DOHH2 (cell line): ENCODE measurements at regions not wholly inside any gene's neighbourhood (a gene's known extent, or its start where the extent isn't known, plus 50 kb on each side); places are given as distances from the start of the nearest gene placed in this dataset.

Source experiments
- H3F3A ChIP-seq: fragments of 200-600 bp; sonication (generic), shearing (Covaris generic); 2 replicates; pipeline ENCODE4 v1.6.0; 2016; ENCODE audit warnings: antibody characterized with exemption, mild to moderate bottlenecking; ENCODE audit not compliant: control insufficient read depth, insufficient read depth
- H3K27ac ChIP-seq: fragments of 200-600 bp; sonication (generic); 2 replicates; pipeline ENCODE4 v1.5.1; 2014; ENCODE audit warnings: low read depth, mild to moderate bottlenecking, low read length, moderate library complexity
- H3K27me3 ChIP-seq: fragments of 200-600 bp; sonication (generic); 2 replicates; pipeline ENCODE4 v1.6.1; 2014; ENCODE audit warnings: mild to moderate bottlenecking, low read length, mixed read lengths; ENCODE audit not compliant: control insufficient read depth
- H3K36me3 ChIP-seq: fragments of 200-600 bp; sonication (generic); 2 replicates; pipeline ENCODE4 v1.6.1; 2014; ENCODE audit warnings: mild to moderate bottlenecking, low read length, moderate library complexity, mixed read lengths; ENCODE audit not compliant: control insufficient read depth
- H3K4me1 ChIP-seq: fragments of 200-600 bp; sonication (generic); 2 replicates; pipeline ENCODE4 v1.6.1; 2014; ENCODE audit warnings: mild to moderate bottlenecking, low read length, mixed read lengths; ENCODE audit not compliant: control insufficient read depth
- H3K4me2 ChIP-seq: fragments of 200-600 bp; sonication (generic); 2 replicates; pipeline ENCODE4 v1.6.0; 2014; ENCODE audit warnings: mild to moderate bottlenecking, low read length, moderate library complexity
- H3K4me3 ChIP-seq: fragments of 200-600 bp; sonication (generic); 2 replicates; pipeline ENCODE4 v1.5.1; 2014; ENCODE audit warnings: mild to moderate bottlenecking, low read length, mixed read lengths
- H3K79me2 ChIP-seq: fragments of 200-600 bp; sonication (generic); 2 replicates; pipeline ENCODE4 v1.6.1; 2014; ENCODE audit warnings: mild to moderate bottlenecking, low read length, mixed read lengths; ENCODE audit not compliant: control insufficient read depth
- H3K9me2 ChIP-seq: fragments of 200-600 bp; sonication (generic); replicated peaks from 2 replicates; pipeline ENCODE4 v1.6.1; 2014; ENCODE audit warnings: mild to moderate bottlenecking, low read length, mixed read lengths; ENCODE audit not compliant: control insufficient read depth
- H3K9me3 ChIP-seq: fragments of 200-600 bp; sonication (generic); 2 replicates; pipeline ENCODE4 v1.6.1; 2014; ENCODE audit warnings: antibody characterized with exemption, low read length, mixed read lengths; ENCODE audit not compliant: control insufficient read depth, insufficient read depth
- H4K20me1 ChIP-seq: fragments of 200-600 bp; sonication (generic); 2 replicates; pipeline ENCODE4 v1.6.0; 2014; ENCODE audit warnings: low read depth, mild to moderate bottlenecking, antibody characterized with exemption, low read length, moderate library complexity; ENCODE audit not compliant: control insufficient read depth, insufficient read depth
- CTCF ChIP-seq: fragments of 200-600 bp; sonication (generic); IDR thresholded peaks from one replicate; pipeline ENCODE4 v1.5.1; 2014; ENCODE audit warnings: antibody characterized with exemption, mild to moderate bottlenecking, low read depth, low read length; ENCODE audit not compliant: poor library complexity, severe bottlenecking
- EZH2phosphoT487 ChIP-seq: fragments of 200-600 bp; sonication (generic); IDR thresholded peaks from 2 replicates; pipeline ENCODE4 v1.6.1; 2017; ENCODE audit warnings: borderline replicate concordance, mild to moderate bottlenecking, antibody characterized with exemption, low read length, moderate library complexity, mixed read lengths

- Histone ChIP-seq H3K79me2 (no peaks in the 10 kb centered on the region), H3K9me2 (no peaks in the 10 kb centered on the region), H3K36me3 (no peaks in the 10 kb centered on the region), H3F3A (no peaks in the 10 kb centered on the region), H3K27me3 (no peaks in the 10 kb centered on the region), H3K4me1 (no peaks in the 10 kb centered on the region), H3K4me2 (no peak overlapping the region), H3K9me3 (no peaks in the 10 kb centered on the region), H3K4me3 (no peak overlapping the region), H3K27ac (no peak overlapping the region), H4K20me1 (no peaks in the 10 kb centered on the region)
- TF ChIP-seq CTCF: no peak
- TF ChIP-seq EZH2phosphoT487: no peak
Measured at GRCh38 chr3:165283328-165283727, 87.1 kb upstream of the SLITRK3 start.

- Histone ChIP-seq H3K27me3 (no peaks in the 10 kb centered on the region), H3K4me2 (no peak overlapping the region), H3K9me2 (no peaks in the 10 kb centered on the region), H3F3A (no peaks in the 10 kb centered on the region), H3K4me1 (no peaks in the 10 kb centered on the region), H3K4me3 (no peak overlapping the region), H4K20me1 (no peaks in the 10 kb centered on the region), H3K79me2 (no peaks in the 10 kb centered on the region), H3K9me3 (no peaks in the 10 kb centered on the region), H3K27ac (no peak overlapping the region), H3K36me3 (no peaks in the 10 kb centered on the region)
- TF ChIP-seq EZH2phosphoT487: no peak
- no peak for TF ChIP-seq CTCF
Measured at GRCh38 chr3:165279471-165279870, 83.3 kb upstream of the SLITRK3 start.

DNA sequence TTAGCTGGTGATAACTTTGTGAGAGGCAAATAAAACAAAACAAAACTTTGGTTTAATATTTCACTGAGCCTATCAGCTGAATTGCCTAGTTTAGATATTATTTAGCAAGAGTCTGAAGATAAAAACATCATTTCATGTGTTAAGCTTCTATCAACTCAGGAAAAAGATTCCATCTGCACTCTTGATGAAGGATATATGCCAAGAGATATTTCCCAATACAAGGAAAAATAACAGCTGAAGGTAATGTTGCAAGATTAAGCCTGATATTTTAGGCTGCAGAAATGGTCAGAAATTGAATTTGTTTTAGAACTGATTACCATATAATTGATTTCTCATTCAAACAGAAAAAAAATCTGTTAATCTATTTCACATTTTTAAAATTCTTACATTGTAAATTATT lies 77.2 kb upstream of the SLITRK3 start:
- Histone ChIP-seq H3K36me3 (no peaks in the 10 kb centered on the region), H3K4me3 (no peak overlapping the region), H3K79me2 (no peaks in the 10 kb centered on the region), H3F3A (no peaks in the 10 kb centered on the region), H3K9me3 (no peaks in the 10 kb centered on the region), H4K20me1 (no peaks in the 10 kb centered on the region), H3K27ac (no peak overlapping the region), H3K4me1 (no peaks in the 10 kb centered on the region), H3K4me2 (no peak overlapping the region), H3K27me3 (no peaks in the 10 kb centered on the region), H3K9me2 (no peaks in the 10 kb centered on the region)
- TF ChIP-seq CTCF: no peak
- TF ChIP-seq EZH2phosphoT487: no peak
